GM23338 (cell line): ENCODE measurements at regions not wholly inside any gene's neighbourhood (a gene's known extent, or its start where the extent isn't known, plus 50 kb on each side); places are given as distances from the start of the nearest gene placed in this dataset.
"Not testable (repeated sequence)": the region's sequence is repeated elsewhere in the genome, so short reads cannot be mapped to it uniquely, and the experiment has no call there.

ENCODE experiments used
- ATAC-seq: fragments of 200-7000 bp; cut with Tn5 transposase; 3 replicates; pipeline ENCODE4 v1.9.1; 2020
- DNase-seq: peaks from one replicate; pipeline ENCODE4 v3.0.0-alpha.2; 2015; ENCODE audit warnings: low spot score
- H2AFZ ChIP-seq: fragments of 200-600 bp; sonication (generic); 2 replicates; pipeline ENCODE4 v1.8.0; 2016; ENCODE audit warnings: antibody characterized with exemption, mild to moderate bottlenecking, moderate library complexity
- H3F3A ChIP-seq: fragments of 200-600 bp; sonication (generic); replicated peaks from 2 replicates; pipeline ENCODE4 v1.8.0; 2017; ENCODE audit warnings: antibody characterized with exemption, mixed run types, low read depth
- H3K27ac ChIP-seq: fragments of 200-600 bp; sonication (generic); 2 replicates; pipeline ENCODE4 v1.6.1; 2016; ENCODE audit warnings: low read depth
- H3K27me3 ChIP-seq: fragments of 200-600 bp; sonication (generic); 2 replicates; pipeline ENCODE4 v1.8.0; 2016; ENCODE audit warnings: mild to moderate bottlenecking, mixed run types, moderate library complexity; ENCODE audit not compliant: insufficient read depth
- H3K36me3 ChIP-seq: fragments of 200-600 bp; sonication (generic); 2 replicates; pipeline ENCODE4 v1.8.0; 2016; ENCODE audit warnings: mild to moderate bottlenecking; ENCODE audit not compliant: insufficient read depth
- H3K4me1 ChIP-seq: fragments of 200-600 bp; sonication (generic); 2 replicates; pipeline ENCODE4 v1.8.0; 2016; ENCODE audit warnings: mild to moderate bottlenecking, moderate library complexity; ENCODE audit not compliant: insufficient read depth
- H3K4me2 ChIP-seq: fragments of 200-600 bp; sonication (generic); 2 replicates; pipeline ENCODE4 v1.7.1; 2017; ENCODE audit warnings: mixed run types
- H3K4me3 ChIP-seq: fragments of 200-600 bp; sonication (generic); 2 replicates; pipeline ENCODE4 v1.6.1; 2016; ENCODE audit warnings: mixed run types
- H3K79me2 ChIP-seq: fragments of 200-600 bp; sonication (generic); replicated peaks from 2 replicates; pipeline ENCODE4 v1.8.0; 2017; ENCODE audit warnings: mild to moderate bottlenecking; ENCODE audit not compliant: insufficient read depth
- H3K9me2 ChIP-seq: fragments of 200-600 bp; sonication (generic); 2 replicates; pipeline ENCODE4 v1.8.0; 2017; ENCODE audit not compliant: insufficient read depth
- H4K20me1 ChIP-seq: fragments of 200-600 bp; sonication (generic); replicated peaks from 2 replicates; pipeline ENCODE4 v1.8.0; 2017; ENCODE audit warnings: mild to moderate bottlenecking; ENCODE audit not compliant: insufficient read depth
- H3K27ac Mint-ChIP-seq: 2 replicates; pipeline ENCODE4 v1.8.0; 2020; ENCODE audit warnings: inconsistent platforms, mild to moderate bottlenecking, moderate library complexity, mixed read lengths
- H3K27me3 Mint-ChIP-seq: 3 replicates; pipeline ENCODE4 v1.8.0; 2022; ENCODE audit warnings: low read depth, mild to moderate bottlenecking, moderate library complexity, mixed read lengths, inconsistent platforms; ENCODE audit not compliant: insufficient read depth, poor library complexity
- H3K36me3 Mint-ChIP-seq: 3 replicates; pipeline ENCODE4 v1.8.0; 2021; ENCODE audit warnings: low read depth, mild to moderate bottlenecking, inconsistent platforms, moderate library complexity, mixed read lengths
- H3K4me1 Mint-ChIP-seq: 3 replicates; pipeline ENCODE4 v1.8.0; 2020; ENCODE audit warnings: mild to moderate bottlenecking, inconsistent platforms, mixed read lengths
- H3K4me3 Mint-ChIP-seq: 3 replicates; pipeline ENCODE4 v1.8.0; 2021; ENCODE audit warnings: moderate library complexity, mild to moderate bottlenecking, inconsistent platforms, mixed read lengths
- H3K9me3 Mint-ChIP-seq: 3 replicates; pipeline ENCODE4 v1.8.0; 2020; ENCODE audit warnings: moderate library complexity, mild to moderate bottlenecking, inconsistent platforms, mixed read lengths
- CREB1 ChIP-seq: fragments of 250-450 bp; sonication (Bioruptor Pico); IDR thresholded peaks from 2 replicates; pipeline ENCODE4 v1.5.0; 2020; ENCODE audit warnings: low read depth, mild to moderate bottlenecking, moderate library complexity
- EZH2 ChIP-seq: fragments of 200-600 bp; sonication (generic); IDR thresholded peaks from one replicate; pipeline ENCODE4 v1.8.0; 2017; ENCODE audit warnings: antibody characterized with exemption, mild to moderate bottlenecking, low read depth; ENCODE audit not compliant: unreplicated experiment
- JUNB ChIP-seq: IDR thresholded peaks from one replicate; pipeline ENCODE4 v1.6.1; 2016; ENCODE audit warnings: antibody characterized with exemption; ENCODE audit not compliant: unreplicated experiment
- POLR2AphosphoS5 ChIP-seq: IDR thresholded peaks from 2 replicates; pipeline ENCODE4 v1.6.1; 2016; ENCODE audit warnings: antibody characterized with exemption, low read depth
- ZNF114 ChIP-seq: fragments of 250-450 bp; sonication (Bioruptor Pico); IDR thresholded peaks from 2 replicates; pipeline ENCODE4 v1.5.0; 2020; ENCODE audit warnings: mild to moderate bottlenecking, moderate library complexity
- TF ChIP-seq, protein P1 (sequence below): IDR thresholded peaks from one replicate; pipeline ENCODE4 v1.6.1; 2018; ENCODE audit warnings: antibody characterized with exemption; ENCODE audit not compliant: unreplicated experiment
- TF ChIP-seq, protein P2 (sequence below), 2 experiments: fragments of 200-600 bp in 1 of 2; sonication (generic) in 1 of 2; conservative IDR thresholded peaks; 2 replicates each; pipeline versions ENCODE4 v1.5.1 to v1.6.1; 2016 to 2017; ENCODE audit warnings: antibody characterized with exemption in 2 of 2, low read depth in 2 of 2, mild to moderate bottlenecking in 2 of 2, moderate library complexity in 1 of 2
- TF ChIP-seq, protein P3 (sequence below): IDR thresholded peaks from 2 replicates; pipeline ENCODE4 v1.6.1; 2016; ENCODE audit warnings: antibody characterized with exemption

DNA sequence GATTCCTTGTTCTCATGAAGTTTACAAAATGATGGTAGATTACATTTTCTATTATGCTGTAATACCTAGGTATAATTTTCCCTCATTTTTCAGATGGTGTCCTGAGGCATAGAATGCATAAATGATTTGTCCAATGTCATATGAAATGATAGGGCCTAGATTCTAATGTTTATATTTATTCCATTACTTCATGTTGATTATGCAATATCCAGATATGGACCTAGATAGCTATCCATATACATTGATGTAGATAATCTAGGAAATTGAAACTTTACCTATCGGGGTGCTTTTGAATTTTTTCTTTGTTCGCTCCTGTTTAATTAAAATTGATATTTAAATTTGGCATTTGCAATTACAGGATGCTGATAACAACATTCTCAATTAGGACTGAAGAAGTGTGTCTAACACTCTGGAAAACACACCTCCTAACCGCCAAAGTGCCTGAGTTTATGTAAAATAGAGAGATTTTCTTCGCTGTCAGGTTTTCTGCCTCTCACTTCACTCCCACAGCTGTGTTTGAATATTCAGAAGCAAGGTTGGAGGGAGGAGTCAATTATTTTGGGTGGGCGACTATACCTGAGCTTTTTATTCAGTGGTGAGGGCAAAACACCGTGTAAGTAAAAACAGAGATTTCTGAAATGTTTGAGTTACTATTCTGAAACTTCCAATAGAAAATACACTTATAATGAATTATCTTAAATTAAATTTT lies 164.4 kb upstream of the ATP2B1 start (continued):
- TF ChIP-seq, protein P1, sequence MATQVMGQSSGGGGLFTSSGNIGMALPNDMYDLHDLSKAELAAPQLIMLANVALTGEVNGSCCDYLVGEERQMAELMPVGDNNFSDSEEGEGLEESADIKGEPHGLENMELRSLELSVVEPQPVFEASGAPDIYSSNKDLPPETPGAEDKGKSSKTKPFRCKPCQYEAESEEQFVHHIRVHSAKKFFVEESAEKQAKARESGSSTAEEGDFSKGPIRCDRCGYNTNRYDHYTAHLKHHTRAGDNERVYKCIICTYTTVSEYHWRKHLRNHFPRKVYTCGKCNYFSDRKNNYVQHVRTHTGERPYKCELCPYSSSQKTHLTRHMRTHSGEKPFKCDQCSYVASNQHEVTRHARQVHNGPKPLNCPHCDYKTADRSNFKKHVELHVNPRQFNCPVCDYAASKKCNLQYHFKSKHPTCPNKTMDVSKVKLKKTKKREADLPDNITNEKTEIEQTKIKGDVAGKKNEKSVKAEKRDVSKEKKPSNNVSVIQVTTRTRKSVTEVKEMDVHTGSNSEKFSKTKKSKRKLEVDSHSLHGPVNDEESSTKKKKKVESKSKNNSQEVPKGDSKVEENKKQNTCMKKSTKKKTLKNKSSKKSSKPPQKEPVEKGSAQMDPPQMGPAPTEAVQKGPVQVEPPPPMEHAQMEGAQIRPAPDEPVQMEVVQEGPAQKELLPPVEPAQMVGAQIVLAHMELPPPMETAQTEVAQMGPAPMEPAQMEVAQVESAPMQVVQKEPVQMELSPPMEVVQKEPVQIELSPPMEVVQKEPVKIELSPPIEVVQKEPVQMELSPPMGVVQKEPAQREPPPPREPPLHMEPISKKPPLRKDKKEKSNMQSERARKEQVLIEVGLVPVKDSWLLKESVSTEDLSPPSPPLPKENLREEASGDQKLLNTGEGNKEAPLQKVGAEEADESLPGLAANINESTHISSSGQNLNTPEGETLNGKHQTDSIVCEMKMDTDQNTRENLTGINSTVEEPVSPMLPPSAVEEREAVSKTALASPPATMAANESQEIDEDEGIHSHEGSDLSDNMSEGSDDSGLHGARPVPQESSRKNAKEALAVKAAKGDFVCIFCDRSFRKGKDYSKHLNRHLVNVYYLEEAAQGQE, result no peak
- TF ChIP-seq CREB1 (CRISPR knock-in tag) (no peak), EZH2 (no peak), POLR2AphosphoS5 (no peak)

DNA sequence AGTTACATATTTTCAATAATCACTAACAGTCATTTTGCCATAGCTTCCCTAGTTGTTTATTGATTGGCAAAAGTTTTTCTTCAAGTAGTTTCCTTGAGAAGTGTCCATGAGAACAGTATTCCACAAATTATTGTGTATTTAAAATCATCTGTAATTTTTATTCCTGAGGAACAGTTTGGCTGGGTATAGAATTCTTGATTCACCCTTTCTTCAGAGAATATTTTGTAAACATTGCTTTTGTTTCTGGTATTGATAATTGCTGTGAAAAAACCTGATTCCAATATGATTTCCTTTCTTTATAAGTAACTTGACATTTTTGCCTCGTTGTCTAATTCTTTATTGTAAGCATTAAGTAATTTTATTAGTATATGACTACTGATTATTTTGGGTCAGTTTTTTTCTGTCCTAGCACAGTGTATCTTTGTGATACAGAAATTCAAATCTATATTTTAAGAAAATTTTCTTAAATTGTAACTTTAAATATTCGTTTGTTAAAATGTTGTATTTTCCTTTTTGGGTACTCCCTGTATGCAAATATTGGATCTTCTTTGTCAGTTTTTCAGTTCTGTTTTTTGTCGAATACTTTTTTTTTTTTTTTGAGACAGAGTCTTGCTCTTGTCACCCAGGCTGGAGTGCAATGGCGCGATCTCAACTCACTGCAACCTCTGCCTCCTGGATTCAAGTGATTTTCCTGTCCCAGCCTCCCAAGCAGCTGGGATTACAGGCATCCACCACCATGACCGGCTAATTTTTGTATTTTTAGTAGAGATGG lies 162.0 kb upstream of the ATP2B1 start:
- no peak overlapping the region for H2AFZ ChIP-seq
- H3K9me2 ChIP-seq, result peaks cover 3% of the 10 kb centered on the region
- no peaks in the 10 kb centered on the region for H3K36me3 ChIP-seq
- H3K9me3 Mint-ChIP-seq, result peaks cover 4% of the 10 kb centered on the region; the same call in 2 of the 3 replicates
- no peak overlapping the region for H3K27ac ChIP-seq
- ATAC-seq, result no peak
- no peaks in the 10 kb centered on the region for H3K4me1 Mint-ChIP-seq
- H4K20me1 ChIP-seq, result no peaks in the 10 kb centered on the region
- H3K27me3 Mint-ChIP-seq, result peaks cover 3% of the 10 kb centered on the region
- peaks cover 4% of the 10 kb centered on the region; the same call in 1 of the 2 replicates for H3K4me1 ChIP-seq
- H3K4me3 Mint-ChIP-seq, result no peak overlapping the region
- H3K27ac Mint-ChIP-seq, result no peak overlapping the region
- H3K79me2 ChIP-seq, result no peaks in the 10 kb centered on the region
- no peak overlapping the region for H3K4me3 ChIP-seq
- H3F3A ChIP-seq, result no peaks in the 10 kb centered on the region
- no peak overlapping the region for H3K4me2 ChIP-seq
- DNase-seq, result no peak
- peaks cover 9% of the 10 kb centered on the region for H3K27me3 ChIP-seq
- 0 out of 3 replicates have a peak, but pooled peaks cover 3% of the 10 kb centered on the region for H3K36me3 Mint-ChIP-seq
- TF ChIP-seq JUNB (no peak), ZNF114 (CRISPR knock-in tag) (no peak)
- TF ChIP-seq, protein P2, sequence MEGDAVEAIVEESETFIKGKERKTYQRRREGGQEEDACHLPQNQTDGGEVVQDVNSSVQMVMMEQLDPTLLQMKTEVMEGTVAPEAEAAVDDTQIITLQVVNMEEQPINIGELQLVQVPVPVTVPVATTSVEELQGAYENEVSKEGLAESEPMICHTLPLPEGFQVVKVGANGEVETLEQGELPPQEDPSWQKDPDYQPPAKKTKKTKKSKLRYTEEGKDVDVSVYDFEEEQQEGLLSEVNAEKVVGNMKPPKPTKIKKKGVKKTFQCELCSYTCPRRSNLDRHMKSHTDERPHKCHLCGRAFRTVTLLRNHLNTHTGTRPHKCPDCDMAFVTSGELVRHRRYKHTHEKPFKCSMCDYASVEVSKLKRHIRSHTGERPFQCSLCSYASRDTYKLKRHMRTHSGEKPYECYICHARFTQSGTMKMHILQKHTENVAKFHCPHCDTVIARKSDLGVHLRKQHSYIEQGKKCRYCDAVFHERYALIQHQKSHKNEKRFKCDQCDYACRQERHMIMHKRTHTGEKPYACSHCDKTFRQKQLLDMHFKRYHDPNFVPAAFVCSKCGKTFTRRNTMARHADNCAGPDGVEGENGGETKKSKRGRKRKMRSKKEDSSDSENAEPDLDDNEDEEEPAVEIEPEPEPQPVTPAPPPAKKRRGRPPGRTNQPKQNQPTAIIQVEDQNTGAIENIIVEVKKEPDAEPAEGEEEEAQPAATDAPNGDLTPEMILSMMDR (conservative IDR thresholded peaks at IDR 0.05; ENCODE audit: low read depth in 2 of 2), result no peak
- TF ChIP-seq, protein P3, sequence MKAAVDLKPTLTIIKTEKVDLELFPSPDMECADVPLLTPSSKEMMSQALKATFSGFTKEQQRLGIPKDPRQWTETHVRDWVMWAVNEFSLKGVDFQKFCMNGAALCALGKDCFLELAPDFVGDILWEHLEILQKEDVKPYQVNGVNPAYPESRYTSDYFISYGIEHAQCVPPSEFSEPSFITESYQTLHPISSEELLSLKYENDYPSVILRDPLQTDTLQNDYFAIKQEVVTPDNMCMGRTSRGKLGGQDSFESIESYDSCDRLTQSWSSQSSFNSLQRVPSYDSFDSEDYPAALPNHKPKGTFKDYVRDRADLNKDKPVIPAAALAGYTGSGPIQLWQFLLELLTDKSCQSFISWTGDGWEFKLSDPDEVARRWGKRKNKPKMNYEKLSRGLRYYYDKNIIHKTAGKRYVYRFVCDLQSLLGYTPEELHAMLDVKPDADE, result no peak

DNA sequence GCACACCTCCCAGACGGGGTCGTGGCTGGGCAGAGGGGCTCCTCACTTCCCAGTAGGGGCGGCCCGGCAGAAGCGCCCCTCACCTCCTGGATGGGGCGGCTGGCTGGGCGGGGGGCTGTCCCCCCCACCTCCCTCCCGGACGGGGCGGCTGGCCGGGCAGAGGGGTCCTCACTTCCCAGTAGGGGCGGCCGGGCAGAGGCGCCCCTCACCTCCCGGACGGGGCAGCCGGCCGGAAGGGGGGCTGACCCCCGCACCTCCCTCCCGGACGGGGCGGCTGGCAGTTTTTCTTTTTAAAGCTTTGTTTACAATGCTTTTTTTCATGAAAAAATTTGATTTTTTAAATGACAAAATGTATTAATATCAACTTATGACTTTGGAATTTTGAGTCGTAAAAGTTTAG lies 159.0 kb upstream of the ATP2B1 start:
- not testable (repeated sequence) for H3K27ac ChIP-seq, H4K20me1 ChIP-seq, H3K9me3 Mint-ChIP-seq, H3K36me3 Mint-ChIP-seq, H3K9me2 ChIP-seq, H3K27ac Mint-ChIP-seq, H3K4me2 ChIP-seq, H3K4me3 ChIP-seq, ATAC-seq, H2AFZ ChIP-seq, H3K79me2 ChIP-seq, H3K36me3 ChIP-seq, H3F3A ChIP-seq, H3K4me1 ChIP-seq, DNase-seq, H3K4me3 Mint-ChIP-seq
- Mint-ChIP-seq H3K4me1 (peaks cover 16% of the 10 kb centered on the region), H3K27me3 (peaks cover 27% of the 10 kb centered on the region)
- peaks cover 32% of the 10 kb centered on the region for H3K27me3 ChIP-seq
